H1 (cell line): ENCODE measurements at regions not wholly inside any gene's neighbourhood (a gene's known extent, or its start where the extent isn't known, plus 50 kb on each side); places are given as distances from the start of the nearest gene placed in this dataset.

Experiments
- CTCF ChIA-PET: fragments of 300-600 bp; sonication (Branson Sonifier 250); formaldehyde crosslinking; loops from one replicate; lab custom pipeline; 2021; ENCODE audit not compliant: partially characterized antibody; lab: Charles Lee
- POLR2A ChIA-PET: fragments of 300-600 bp; sonication (Branson Sonifier 250); formaldehyde crosslinking; loops from one replicate; lab custom pipeline; 2021; ENCODE audit warnings: inconsistent platforms; ENCODE audit not compliant: partially characterized antibody; lab: Charles Lee
- DNase-seq, 2 experiments: peaks; one replicate each; pipeline versions ENCODE4 v3.0.0 to v3.0.0-alpha.2; 2010 to 2022; ENCODE audit warnings: low spot score in 2 of 2, low read depth in 1 of 2, mixed read lengths in 1 of 2
- FAIRE-seq: peaks from 2 replicates; lab custom pipeline; 2011; peaks lifted over from hg19 to GRCh38; lab: Jason Lieb, UNC
- H2AFZ ChIP-seq: 2 replicates; pipeline ENCODE4 v1.8.1; 2012; ENCODE audit warnings: low read length, inconsistent platforms
- H2AK5ac ChIP-seq: 2 replicates; pipeline ENCODE4 v1.6.1; 2013; ENCODE audit warnings: low read depth, low read length
- H2BK120ac ChIP-seq: replicated peaks from 2 replicates; pipeline ENCODE3; 2013; ENCODE audit warnings: low read depth, low read length, inconsistent platforms
- H2BK12ac ChIP-seq: 2 replicates; pipeline ENCODE4 v1.6.1; 2013; ENCODE audit warnings: low read depth, low read length
- H2BK15ac ChIP-seq: 2 replicates; pipeline ENCODE4 v1.6.1; 2013; ENCODE audit warnings: low read length
- H2BK20ac ChIP-seq: 2 replicates; pipeline ENCODE4 v1.6.1; 2013; ENCODE audit warnings: low read length
- H2BK5ac ChIP-seq: 2 replicates; pipeline ENCODE4 v1.6.1; 2013; ENCODE audit warnings: low read depth, low read length
- H3K14ac ChIP-seq: 2 replicates; pipeline ENCODE4 v1.6.1; 2013; ENCODE audit warnings: inconsistent platforms; ENCODE audit not compliant: insufficient read length
- H3K18ac ChIP-seq: 2 replicates; pipeline ENCODE4 v1.6.1; 2013; ENCODE audit warnings: low read length; ENCODE audit errors: extremely low read depth
- H3K23ac ChIP-seq: 2 replicates; pipeline ENCODE4 v1.6.1; 2013; ENCODE audit warnings: inconsistent platforms; ENCODE audit not compliant: insufficient read length
- H3K23me2 ChIP-seq: 2 replicates; pipeline ENCODE4 v1.6.1; 2013; ENCODE audit warnings: low read depth, low read length
- H3K27ac ChIP-seq: 2 replicates; pipeline ENCODE4 v1.6.1; 2011; ENCODE audit warnings: low read depth, low read length, inconsistent platforms
- H3K27me3 ChIP-seq, 4 experiments: replicated peaks in 1 of 4; 1 replicate in 1 of 4; 2 replicates in 3 of 4; pipeline versions ENCODE4 v1.6.1 to v1.8.1; 2011 to 2013; ENCODE audit warnings: low read length in 3 of 4, mild to moderate bottlenecking in 3 of 4, inconsistent platforms in 2 of 4, mixed read lengths in 2 of 4, moderate library complexity in 1 of 4; ENCODE audit not compliant: control insufficient read depth in 3 of 4, insufficient read depth in 3 of 4; ENCODE audit errors: extremely low read depth in 1 of 4
- H3K36me3 ChIP-seq, 4 experiments: 2 replicates each; pipeline versions ENCODE4 v1.6.1 to v1.8.1; 2011 to 2013; ENCODE audit warnings: mild to moderate bottlenecking in 4 of 4, low read length in 3 of 4, moderate library complexity in 2 of 4, control low read depth in 1 of 4, inconsistent platforms in 1 of 4; ENCODE audit not compliant: insufficient read depth in 4 of 4, control insufficient read depth in 2 of 4
- H3K4ac ChIP-seq: replicated peaks from 2 replicates; pipeline ENCODE3; 2013; ENCODE audit warnings: low read length, low read depth, mixed read lengths, inconsistent platforms; ENCODE audit not compliant: insufficient read length
- H3K4me1 ChIP-seq, 4 experiments: replicated peaks in 1 of 4; 1 replicate in 1 of 4; 2 replicates in 3 of 4; pipeline versions ENCODE4 v1.6.1 to v1.8.1; 2011 to 2013; ENCODE audit warnings: low read length in 3 of 4, inconsistent platforms in 2 of 4, mixed read lengths in 1 of 4; ENCODE audit not compliant: insufficient read depth in 4 of 4, control insufficient read depth in 3 of 4
- H3K4me2 ChIP-seq, 2 experiments: 2 replicates each; pipeline versions ENCODE4 v1.6.1 to v1.8.1; 2011 to 2013; ENCODE audit warnings: low read depth in 2 of 2, low read length in 2 of 2, control low read depth in 1 of 2, inconsistent platforms in 1 of 2, mild to moderate bottlenecking in 1 of 2; ENCODE audit not compliant: insufficient read depth in 1 of 2
- H3K4me3 ChIP-seq, 4 experiments: fragments of 200-600, 300-600 bp in 1 of 4; sonication (generic), shearing (Covaris generic), sonication (Bioruptor Twin) in 1 of 4; 2 replicates each; pipeline versions ENCODE4 v1.5.1 to v1.8.1; 2011 to 2016; ENCODE audit warnings: low read length in 4 of 4, low read depth in 3 of 4, control low read depth in 2 of 4, inconsistent platforms in 2 of 4, mild to moderate bottlenecking in 2 of 4, mixed read lengths in 1 of 4, moderate library complexity in 1 of 4; ENCODE audit not compliant: insufficient read depth in 2 of 4; ENCODE audit errors: extremely low read depth in 1 of 4
- H3K56ac ChIP-seq: replicated peaks from 2 replicates; pipeline ENCODE3; 2013; ENCODE audit warnings: low read depth, mild to moderate bottlenecking, mixed read lengths, low read length, inconsistent platforms; ENCODE audit not compliant: insufficient read length
- H3K79me1 ChIP-seq: 2 replicates; pipeline ENCODE4 v1.6.1; 2013; ENCODE audit warnings: low read depth, low read length, control low read depth
- H3K79me2 ChIP-seq, 2 experiments: 2 replicates each; pipeline versions ENCODE4 v1.6.1 to v1.8.1; 2012 to 2013; ENCODE audit warnings: low read length in 2 of 2, mild to moderate bottlenecking in 2 of 2, inconsistent platforms in 1 of 2; ENCODE audit not compliant: insufficient read depth in 2 of 2, control insufficient read depth in 1 of 2
- H3K9ac ChIP-seq, 4 experiments: replicated peaks in 1 of 4; 1 replicate in 1 of 4; 2 replicates in 3 of 4; pipeline versions ENCODE4 v1.6.1 to v1.8.1; 2011 to 2013; ENCODE audit warnings: low read depth in 3 of 4, low read length in 3 of 4, control low read depth in 2 of 4, mild to moderate bottlenecking in 2 of 4, moderate library complexity in 2 of 4, inconsistent platforms in 1 of 4; ENCODE audit errors: extremely low read depth in 1 of 4
- H3K9me3 ChIP-seq, 2 experiments: 2 replicates each; pipeline versions ENCODE4 v1.6.1 to v1.8.1; 2012 to 2013; ENCODE audit warnings: mild to moderate bottlenecking in 2 of 2, moderate library complexity in 2 of 2, control low read depth in 1 of 2, inconsistent platforms in 1 of 2, low read depth in 1 of 2, low read length in 1 of 2, mixed read lengths in 1 of 2; ENCODE audit not compliant: insufficient read depth in 2 of 2
- H4K20me1 ChIP-seq, 2 experiments: replicated peaks in 1 of 2; 2 replicates each; pipeline versions ENCODE3 to v1.8.1; 2011 to 2013; ENCODE audit warnings: inconsistent platforms in 2 of 2, low read length in 2 of 2, mild to moderate bottlenecking in 1 of 2; ENCODE audit not compliant: insufficient read depth in 2 of 2, control insufficient read depth in 1 of 2
- H4K5ac ChIP-seq: 2 replicates; pipeline ENCODE4 v1.6.1; 2013; ENCODE audit warnings: low read length, low read depth, mixed read lengths, inconsistent platforms; ENCODE audit not compliant: insufficient read length
- H4K8ac ChIP-seq: 2 replicates; pipeline ENCODE4 v1.8.0; 2013; ENCODE audit warnings: mild to moderate bottlenecking, moderate library complexity, low read length, inconsistent platforms; ENCODE audit not compliant: insufficient read depth; ENCODE audit errors: extremely low read depth
- H4K91ac ChIP-seq: replicated peaks from 2 replicates; pipeline ENCODE3; 2013; ENCODE audit warnings: low read length, mixed read lengths, inconsistent platforms; ENCODE audit not compliant: insufficient read length
- ASH2L ChIP-seq: fragments of 200-600, 300-600 bp; sonication (generic); IDR thresholded peaks from one replicate; pipeline ENCODE4 v1.7.1; 2017; ENCODE audit warnings: low read length
- ATF2 ChIP-seq: IDR thresholded peaks from 2 replicates; pipeline ENCODE4 v1.6.1; 2012; ENCODE audit warnings: low read length, inconsistent platforms
- CBX5 ChIP-seq: fragments of 300-800, 300-1000 bp; sonication (generic); IDR thresholded peaks from 2 replicates; pipeline ENCODE4 v1.7.1; 2016; ENCODE audit warnings: antibody characterized with exemption, low read length, low read depth
- HDAC6 ChIP-seq: IDR thresholded peaks from one replicate; pipeline ENCODE4 v1.7.1; 2012; ENCODE audit warnings: low read depth, mild to moderate bottlenecking, inconsistent platforms, low read length, moderate library complexity
- MAFK ChIP-seq: IDR thresholded peaks from 2 replicates; pipeline ENCODE4 v1.6.1; 2012; ENCODE audit warnings: low read depth, mild to moderate bottlenecking, improper control_type of control experiment, low read length
- RBBP5 ChIP-seq: IDR thresholded peaks from 2 replicates; pipeline ENCODE4 v1.7.1; 2012; ENCODE audit warnings: low read depth, mild to moderate bottlenecking, inconsistent platforms, low read length, moderate library complexity, borderline replicate concordance
- SIN3A ChIP-seq, 2 experiments: IDR thresholded peaks in 1 of 2; conservative IDR thresholded peaks in 1 of 2; 2 replicates each; pipeline ENCODE4 v1.6.1; 2011 to 2012; ENCODE audit warnings: low read length in 2 of 2, improper control_type of control experiment in 1 of 2, low read depth in 1 of 2, mild to moderate bottlenecking in 1 of 2
- SUZ12 ChIP-seq: fragments of 200-600 bp; sonication (generic); IDR thresholded peaks from 2 replicates; pipeline ENCODE4 v1.6.1; 2012; ENCODE audit warnings: mild to moderate bottlenecking, inconsistent platforms, low read length, moderate library complexity, mixed read lengths
- YY1 ChIP-seq: IDR thresholded peaks from 2 replicates; pipeline ENCODE4 v1.6.1; 2011; ENCODE audit warnings: low read depth, mild to moderate bottlenecking, low read length
- ZNF274 ChIP-seq: IDR thresholded peaks from 2 replicates; pipeline ENCODE4 v1.7.0; 2012; ENCODE audit warnings: low read length, borderline replicate concordance; ENCODE audit errors: extremely low read depth
- WGBS, 2 experiments: shearing (Covaris generic) in 1 of 2; methylation state at CpG; one replicate each; pipeline versions ENCODE4 v1.1.6 to v1.1.7; 2013 to 2015; ENCODE audit warnings: low lambda C conversion rate in 2 of 2, mixed read lengths in 2 of 2, inconsistent platforms in 1 of 2, low coverage in 1 of 2, missing lambda C conversion rate in 1 of 2; ENCODE audit not compliant: insufficient replicate concordance in 2 of 2, insufficient coverage in 1 of 2, insufficient read length in 1 of 2; ENCODE audit errors: extremely low coverage in 1 of 2, missing lambda C conversion rate in 1 of 2; 5-methylcytosine and 5-hydroxymethylcytosine counted together

GRCh38 chr10:10078446-10078845 is 939.2 kb upstream of the CELF2 start:
- no peak overlapping the region for H2BK5ac ChIP-seq
- WGBS, 2 experiments: 85% methylated on average over 4 of the region's 4 CpGs; no CpG with 5 or more reads in 1 of the 2 experiments
- no peak for FAIRE-seq

More at GRCh38 chr10:10078446-10078845, 939.2 kb upstream of the CELF2 start:
- Histone ChIP-seq H3K79me1 (no peaks in the 10 kb centered on the region), H2BK20ac (no peak overlapping the region), H3K4me2 (no peak overlapping the region), H2BK15ac (no peak overlapping the region), H4K5ac (no peak overlapping the region), H3K56ac (no peak overlapping the region), H3K4me3 (no peak overlapping the region), H3K79me2 (no peaks in the 10 kb centered on the region), H3K14ac (no peak overlapping the region), H4K8ac (no peak overlapping the region), H3K9ac (no peak overlapping the region), H3K27me3 (no peaks in the 10 kb centered on the region), H2AFZ (no peak overlapping the region), H3K23ac (no peak overlapping the region), H3K4ac (no peak overlapping the region), H3K18ac (no peak overlapping the region), H2BK12ac (no peak overlapping the region), H3K27ac (no peak overlapping the region), H3K9me3 (peaks cover 13 to 14% of the 10 kb centered on the region in 2 experiments), H2BK120ac (no peak overlapping the region), H3K4me1 (no peaks in the 10 kb centered on the region), H3K36me3 (no peaks in the 10 kb centered on the region), H3K23me2 (no peaks in the 10 kb centered on the region), H4K20me1 (no peaks in the 10 kb centered on the region), H2AK5ac (no peak overlapping the region), H4K91ac (no peak overlapping the region)
- TF ChIP-seq MAFK: no peak
- TF ChIP-seq ASH2L: no peak
- TF ChIP-seq ZNF274: no peak
- TF ChIP-seq RBBP5: no peak
- no peak for TF ChIP-seq ATF2
- no peak for TF ChIP-seq SUZ12
- no peak for TF ChIP-seq HDAC6
- TF ChIP-seq YY1: no peak
- no peak for TF ChIP-seq CBX5
- TF ChIP-seq SIN3A (conservative IDR thresholded peaks at IDR 0.05 in 1 of 2, IDR thresholded peaks at IDR 0.05 in 1 of 2; ENCODE audit: low read depth in 1 of 2, low read length in 2 of 2): no peak
- ChIA-PET POLR2A (no interaction called here), CTCF (interaction anchor here (0.6 to 1.0 kb wide), 2 partner anchors 19 to 21 kb away, joined by 3 to 4 read pairs; no protein-coding TSS in a partner anchor)
- no peak for DNase-seq
